GM12891 (cell line): ENCODE measurements at regions not wholly inside any gene's neighbourhood (a gene's known extent, or its start where the extent isn't known, plus 50 kb on each side); places are given as distances from the start of the nearest gene placed in this dataset.

Experiments used
- POLR2AphosphoS5 ChIP-seq: IDR thresholded peaks from 2 replicates; pipeline ENCODE4 v1.6.1; 2011; ENCODE audit warnings: low read depth, low read length, control low read depth
- TAF1 ChIP-seq: IDR thresholded peaks from 2 replicates; pipeline ENCODE4 v1.6.1; 2011; ENCODE audit warnings: low read depth, low read length, control low read depth

- no peak for TF ChIP-seq TAF1
- TF ChIP-seq POLR2AphosphoS5: no peak
Measured at GRCh38 chr6:87824958-87825491, 123.0 kb upstream of the AKIRIN2 start.
